Activated T-cell treated with anti-CD3 and anti-CD28 coated beads, Interleukin-2, amount 50 U/mL, for 72 hours (primary cell): ENCODE measurements at regions not wholly inside any gene's neighbourhood (a gene's known extent, or its start where the extent isn't known, plus 50 kb on each side); places are given as distances from the start of the nearest gene placed in this dataset.

Experiments
- ATAC-seq, 2 donors: fragments of 150-1000 bp; cut with Tn5 transposase; replicated peaks in 1 of 2; 2 replicates each; pipeline ENCODE4 v1.10.0; 2021; ENCODE audit warnings: moderate library complexity in 2 of 2, mild to moderate bottlenecking in 1 of 2
- DNase-seq, 2 donors: peaks; one replicate each; pipeline ENCODE4 v3.0.0; 2021 to 2022; ENCODE audit warnings: mixed read lengths in 1 of 2
- H3K27ac Mint-ChIP-seq: one replicate; pipeline ENCODE4 v1.8.0; 2022; ENCODE audit warnings: mild to moderate bottlenecking, moderate library complexity, mixed read lengths
- H3K27me3 Mint-ChIP-seq: one replicate; pipeline ENCODE4 v1.8.0; 2022; ENCODE audit warnings: low read depth, mixed read lengths
- H3K36me3 Mint-ChIP-seq, 2 donors: one replicate each; pipeline ENCODE4 v1.8.0; 2022; ENCODE audit warnings: mixed read lengths in 2 of 2, mild to moderate bottlenecking in 1 of 2; ENCODE audit not compliant: insufficient read depth in 2 of 2
- H3K4me1 Mint-ChIP-seq: one replicate; pipeline ENCODE4 v1.8.0; 2022; ENCODE audit warnings: low read depth, mixed read lengths
- H3K4me3 Mint-ChIP-seq, 2 donors: one replicate each; pipeline ENCODE4 v1.8.0; 2022; ENCODE audit warnings: mild to moderate bottlenecking in 2 of 2, mixed read lengths in 2 of 2, moderate library complexity in 2 of 2
- H3K9me3 Mint-ChIP-seq, 2 donors: one replicate each; pipeline ENCODE4 v1.8.0; 2022; ENCODE audit warnings: mixed read lengths in 2 of 2

DNA sequence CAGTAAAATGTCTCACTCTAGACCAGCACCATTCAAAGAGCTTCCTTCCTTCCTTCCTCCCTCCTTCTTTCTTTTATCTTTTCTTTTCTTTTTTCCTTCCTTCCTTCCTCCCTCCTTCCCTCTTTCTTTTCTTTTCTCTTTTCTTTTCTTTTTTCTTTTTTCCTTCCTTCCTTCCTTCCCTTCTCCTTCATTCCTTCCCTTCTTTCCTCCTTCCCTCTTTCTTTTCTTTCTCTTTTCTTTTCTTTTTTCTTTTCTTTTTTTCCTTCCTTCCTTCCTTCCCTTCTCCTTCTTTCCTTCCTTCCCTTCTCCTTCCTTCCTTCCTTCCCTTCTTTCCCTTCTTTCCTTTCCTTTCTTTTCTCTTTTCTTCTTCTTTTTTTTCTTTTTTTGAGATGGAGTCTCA is 985.1 kb downstream of the DSC3 start:
- H3K36me3 Mint-ChIP-seq, result peaks cover 0 to 1% of the 10 kb centered on the region in 2 donors
- H3K27me3 Mint-ChIP-seq, result no peaks in the 10 kb centered on the region
- no peak overlapping the region for H3K4me3 Mint-ChIP-seq
- DNase-seq (no peak), ATAC-seq (no peak)
- no peak overlapping the region for H3K27ac Mint-ChIP-seq
- no peaks in the 10 kb centered on the region for H3K4me1 Mint-ChIP-seq
- H3K9me3 Mint-ChIP-seq, result peaks cover 10 to 11% of the 10 kb centered on the region in 2 donors

DNA sequence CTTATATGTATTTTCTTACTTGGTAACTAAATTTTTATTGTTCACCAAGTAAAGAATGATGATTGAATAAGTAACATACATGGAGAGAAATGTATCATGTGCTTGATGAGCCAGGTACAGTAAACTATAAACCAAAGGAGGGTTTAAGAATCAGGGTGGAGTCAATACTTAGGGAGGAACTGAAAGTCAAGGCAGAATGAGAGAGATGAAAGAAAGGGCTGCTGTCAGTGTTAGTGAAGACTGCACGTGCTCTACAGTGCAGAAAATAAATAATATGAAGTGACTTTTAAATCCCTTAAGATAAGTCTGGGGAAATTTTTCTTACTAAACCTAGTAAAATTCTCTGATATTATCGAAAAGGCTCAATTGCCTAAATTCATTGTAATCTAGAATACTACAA is 986.0 kb downstream of the DSC3 start:
- no peak for DNase-seq
- Mint-ChIP-seq H3K27ac (no peak overlapping the region), H3K4me3 (no peak overlapping the region), H3K36me3 (peaks cover 0 to 1% of the 10 kb centered on the region in 2 donors), H3K4me1 (no peaks in the 10 kb centered on the region), H3K27me3 (no peaks in the 10 kb centered on the region), H3K9me3 (peaks cover 7 to 11% of the 10 kb centered on the region in 2 donors)
- no peak for ATAC-seq

DNA sequence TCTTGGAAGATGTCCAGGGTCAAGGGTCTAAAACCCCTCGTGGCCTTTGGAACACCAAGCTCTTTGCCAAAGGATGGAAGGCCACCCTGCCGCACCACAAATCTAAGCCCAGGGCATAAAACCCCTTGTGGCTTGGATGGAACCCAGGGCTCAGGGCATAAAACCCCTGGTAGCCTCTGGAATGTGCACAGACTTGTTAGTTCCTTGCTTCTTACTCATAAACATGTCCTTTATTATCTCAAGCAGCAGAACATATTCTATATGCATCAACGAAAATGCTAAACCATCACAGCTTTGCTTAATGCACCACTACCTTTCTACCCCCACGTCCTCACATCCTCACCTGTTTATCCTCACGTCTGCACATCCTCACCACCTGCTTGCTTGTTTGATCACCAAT is 998.0 kb downstream of the DSC3 start:
- H3K4me3 Mint-ChIP-seq, result no peak overlapping the region
- H3K27me3 Mint-ChIP-seq, result no peaks in the 10 kb centered on the region
- H3K4me1 Mint-ChIP-seq, result no peaks in the 10 kb centered on the region
- no peak for ATAC-seq
- H3K9me3 Mint-ChIP-seq, result peaks cover 2 to 4% of the 10 kb centered on the region in 2 donors
- no peak for DNase-seq
- H3K27ac Mint-ChIP-seq, result no peak overlapping the region
- H3K36me3 Mint-ChIP-seq, result no peaks in the 10 kb centered on the region

DNA sequence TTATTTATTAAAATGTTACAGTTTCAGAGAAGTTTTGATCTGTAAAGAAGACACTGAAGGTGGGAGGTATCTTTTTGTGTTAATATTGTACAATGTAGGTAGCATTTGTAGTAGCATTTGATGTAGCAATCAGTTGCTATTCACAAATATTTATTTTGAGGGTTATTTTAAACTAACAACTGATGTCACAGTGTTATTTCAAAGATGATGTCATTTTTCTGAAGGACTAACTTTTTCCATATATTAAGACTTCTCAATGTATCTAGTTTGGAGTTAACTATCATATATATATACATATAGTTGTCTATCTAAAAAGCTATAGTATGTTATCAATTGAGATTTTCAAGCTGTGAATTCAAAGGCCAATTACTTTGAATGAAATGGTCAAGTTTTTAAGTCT is 1003.3 kb downstream of the DSC3 start:
- Mint-ChIP-seq H3K36me3 (peaks cover 0 to 2% of the 10 kb centered on the region in 2 donors), H3K4me1 (no peaks in the 10 kb centered on the region), H3K27ac (no peak overlapping the region), H3K9me3 (peaks cover 4% of the 10 kb centered on the region in 2 donors), H3K4me3 (no peak overlapping the region), H3K27me3 (no peaks in the 10 kb centered on the region)
- no peak for ATAC-seq
- DNase-seq, result no peak

DNA sequence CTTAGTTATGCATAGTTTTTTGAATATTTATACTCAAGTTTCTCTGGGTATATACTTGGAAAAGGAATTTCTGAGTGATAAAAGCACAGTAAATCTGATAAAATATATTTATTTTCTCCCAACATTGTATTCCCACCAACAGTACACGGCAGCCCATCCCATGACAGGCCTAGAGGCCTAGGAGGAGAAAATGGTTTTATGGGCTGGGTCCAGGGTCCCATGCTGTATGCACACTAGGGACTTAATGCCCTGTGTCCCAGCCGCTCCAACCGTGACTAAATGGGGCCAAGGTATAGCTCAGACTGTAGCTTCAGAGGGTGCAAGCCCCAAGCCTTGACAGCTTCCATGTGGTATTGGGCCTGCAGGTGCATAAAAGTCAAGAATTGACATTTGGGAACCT is 1007.7 kb downstream of the DSC3 start:
- DNase-seq (no peak), ATAC-seq (no peak)
- Mint-ChIP-seq H3K27ac (no peak overlapping the region), H3K9me3 (peaks cover 2 to 6% of the 10 kb centered on the region in 2 donors), H3K4me3 (no peak overlapping the region), H3K4me1 (no peaks in the 10 kb centered on the region), H3K36me3 (peaks cover 2 to 4% of the 10 kb centered on the region in 2 donors), H3K27me3 (no peaks in the 10 kb centered on the region)

DNA sequence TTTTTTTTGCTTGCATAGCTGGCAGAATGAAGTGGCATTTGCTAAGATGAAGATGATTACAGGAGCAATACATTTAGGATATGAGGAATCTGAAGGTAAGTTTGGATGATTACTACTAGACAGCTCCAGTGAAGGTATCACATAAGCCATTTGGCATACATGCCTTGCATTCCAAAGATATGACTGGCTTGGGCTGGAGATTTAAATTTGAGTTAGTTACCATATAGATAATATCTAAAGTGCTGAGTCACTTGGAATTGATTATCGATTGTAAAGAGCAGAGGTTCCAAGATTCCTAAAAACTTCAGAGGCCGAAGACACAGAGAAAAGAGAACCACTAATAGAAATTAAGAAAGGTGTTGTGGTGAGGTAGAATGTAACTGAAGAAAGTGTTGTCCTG is 1026.4 kb downstream of the DSC3 start:
- Mint-ChIP-seq H3K27me3 (no peaks in the 10 kb centered on the region), H3K9me3 (peaks cover 4 to 10% of the 10 kb centered on the region in 2 donors), H3K4me1 (no peaks in the 10 kb centered on the region), H3K4me3 (no peak overlapping the region), H3K27ac (no peak overlapping the region), H3K36me3 (no peaks in the 10 kb centered on the region)
- ATAC-seq (no peak), DNase-seq (no peak)

DNA sequence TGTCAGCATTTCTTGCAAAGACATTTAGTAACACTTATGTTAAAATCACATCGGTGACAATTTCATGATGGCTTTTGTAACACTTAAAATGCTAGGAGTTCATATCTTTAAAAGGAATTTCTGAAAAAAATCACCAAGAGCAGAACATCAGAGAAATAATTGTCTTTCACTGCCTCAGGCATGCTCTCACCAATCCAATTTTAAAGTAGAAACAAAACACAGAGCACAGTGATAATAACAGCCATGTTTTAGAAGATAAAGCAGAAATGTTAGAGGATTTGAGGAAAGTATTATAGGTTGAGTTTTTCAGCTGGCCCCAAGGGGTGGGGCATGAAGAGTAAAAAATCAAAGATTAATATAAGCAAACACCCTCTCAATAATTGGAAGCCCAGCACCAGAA is 1037.6 kb downstream of the DSC3 start:
- H3K9me3 Mint-ChIP-seq, result peaks cover 2 to 6% of the 10 kb centered on the region in 2 donors
- no peak for ATAC-seq
- H3K4me1 Mint-ChIP-seq, result no peaks in the 10 kb centered on the region
- no peak overlapping the region for H3K4me3 Mint-ChIP-seq
- peaks cover 0 to 2% of the 10 kb centered on the region in 2 donors for H3K36me3 Mint-ChIP-seq
- DNase-seq, result no peak
- no peak overlapping the region for H3K27ac Mint-ChIP-seq
- H3K27me3 Mint-ChIP-seq, result no peaks in the 10 kb centered on the region

DNA sequence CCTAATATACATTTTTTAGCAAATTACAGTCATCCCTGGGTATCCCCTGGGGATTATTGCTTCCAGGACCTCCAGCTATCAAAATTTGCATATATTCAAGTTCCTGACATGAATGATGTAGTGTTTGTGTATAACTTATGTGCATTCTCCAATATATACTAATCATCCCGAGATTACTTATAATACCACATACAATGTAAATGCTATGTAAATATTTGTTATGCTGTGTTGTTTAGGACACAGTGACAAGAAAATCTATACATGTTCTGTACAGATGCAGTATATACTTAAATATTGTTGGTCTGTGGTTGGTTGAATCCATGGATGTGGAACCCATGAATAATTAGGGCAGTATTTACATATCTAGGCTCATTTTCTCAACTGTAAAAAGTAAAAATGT is 1060.3 kb downstream of the DSC3 start:
- no peak for ATAC-seq

DNA sequence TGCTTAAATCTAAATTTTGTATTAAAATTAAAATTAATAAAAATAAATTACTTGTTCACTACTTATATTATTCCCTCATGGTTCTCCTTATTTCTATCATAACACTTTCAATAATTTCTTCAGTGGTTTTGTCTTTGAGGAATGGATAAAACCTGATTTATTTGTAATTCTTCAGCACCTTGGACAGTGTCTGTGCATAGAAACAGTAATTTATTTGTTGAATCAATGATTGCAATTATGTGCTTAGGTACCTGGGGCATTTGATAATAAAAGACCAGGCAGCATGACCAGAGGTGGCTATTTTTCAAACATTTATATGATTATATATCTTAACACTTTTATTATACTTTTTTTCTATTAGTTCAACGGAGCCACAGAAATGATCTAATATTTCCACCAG is 1062.7 kb downstream of the DSC3 start:
- Mint-ChIP-seq H3K4me1 (no peaks in the 10 kb centered on the region), H3K27me3 (no peaks in the 10 kb centered on the region), H3K4me3 (no peak overlapping the region), H3K36me3 (no peaks in the 10 kb centered on the region), H3K9me3 (peaks cover 0 to 3% of the 10 kb centered on the region in 2 donors), H3K27ac (no peak overlapping the region)
- ATAC-seq, result no peak
- DNase-seq, result no peak

More for the DNA sequence above, 1060.3 kb downstream of the DSC3 start:
- peaks cover 0 to 4% of the 10 kb centered on the region in 2 donors for H3K9me3 Mint-ChIP-seq
- no peak overlapping the region for H3K27ac Mint-ChIP-seq
- H3K4me3 Mint-ChIP-seq, result no peak overlapping the region
- no peak for DNase-seq
- H3K27me3 Mint-ChIP-seq, result no peaks in the 10 kb centered on the region
- no peaks in the 10 kb centered on the region for H3K4me1 Mint-ChIP-seq
- no peaks in the 10 kb centered on the region for H3K36me3 Mint-ChIP-seq

DNA sequence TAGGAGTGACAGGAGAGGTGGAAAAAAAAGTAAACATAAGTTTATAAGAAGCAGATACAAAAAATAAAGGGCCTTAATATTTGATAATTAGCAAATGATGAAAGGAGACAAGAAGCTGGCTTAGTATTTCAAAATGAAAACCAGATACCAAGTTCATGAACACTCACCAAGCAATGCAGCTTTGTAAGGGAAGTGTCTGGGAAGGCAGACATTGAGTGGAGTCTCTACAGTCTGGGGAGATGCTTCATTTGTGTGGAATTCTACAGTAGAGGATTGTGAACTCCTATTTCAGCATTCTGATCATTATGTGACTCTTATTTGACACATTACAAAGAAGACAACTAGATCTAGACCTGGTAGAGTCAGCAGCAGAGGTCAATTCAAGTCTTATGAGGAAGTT is 1072.7 kb downstream of the DSC3 start:
- no peaks in the 10 kb centered on the region for H3K4me1 Mint-ChIP-seq
- no peak overlapping the region for H3K4me3 Mint-ChIP-seq
- H3K27me3 Mint-ChIP-seq, result no peaks in the 10 kb centered on the region
- ATAC-seq, result no peak
- DNase-seq, result no peak
- no peak overlapping the region for H3K27ac Mint-ChIP-seq
- peaks cover 5 to 8% of the 10 kb centered on the region in 2 donors for H3K9me3 Mint-ChIP-seq
- no peaks in the 10 kb centered on the region for H3K36me3 Mint-ChIP-seq

DNA sequence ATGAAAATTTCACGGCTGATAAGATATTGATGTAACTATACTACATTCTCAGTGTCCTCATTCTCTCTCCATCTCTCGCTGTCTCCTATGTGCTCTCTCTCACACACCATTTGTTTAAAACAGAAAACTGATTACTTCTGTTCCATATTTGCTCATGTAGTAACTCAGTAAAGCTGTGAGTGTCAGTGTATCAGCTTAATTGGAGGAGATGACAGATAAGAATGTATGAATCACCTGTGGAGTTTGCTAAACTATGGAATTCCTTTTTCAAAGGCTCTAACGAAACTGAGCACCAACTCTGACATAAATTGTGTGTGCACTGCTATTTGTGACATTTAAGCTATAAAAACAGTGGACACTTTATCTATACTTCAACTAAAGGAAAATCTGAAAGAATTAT is 1080.0 kb downstream of the DSC3 start:
- DNase-seq (no peak), ATAC-seq (no peak)
- no peaks in the 10 kb centered on the region for H3K36me3 Mint-ChIP-seq
- peaks cover 1 to 3% of the 10 kb centered on the region in 2 donors for H3K9me3 Mint-ChIP-seq
- no peaks in the 10 kb centered on the region for H3K4me1 Mint-ChIP-seq
- H3K4me3 Mint-ChIP-seq, result no peak overlapping the region
- no peaks in the 10 kb centered on the region for H3K27me3 Mint-ChIP-seq
- no peak overlapping the region for H3K27ac Mint-ChIP-seq

DNA sequence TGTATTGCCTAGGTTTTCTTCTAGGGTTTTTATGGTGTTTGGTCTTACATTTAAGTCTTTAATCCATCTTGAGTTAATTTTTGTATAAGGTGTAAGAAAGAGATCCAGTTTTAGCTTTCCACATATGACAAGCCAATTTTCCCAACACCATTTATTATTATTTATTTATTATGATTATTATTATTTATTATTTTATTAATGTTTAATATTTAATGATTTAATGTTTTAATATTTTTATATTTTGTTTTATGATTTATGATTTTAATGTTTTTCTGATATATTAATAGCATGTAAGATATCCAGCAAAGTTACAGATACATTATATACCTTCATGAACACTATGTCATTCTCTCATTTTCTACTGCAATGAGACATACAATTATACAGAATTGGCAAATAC is 1082.0 kb downstream of the DSC3 start:
- no peaks in the 10 kb centered on the region for H3K36me3 Mint-ChIP-seq
- no peak overlapping the region for H3K27ac Mint-ChIP-seq

DNA sequence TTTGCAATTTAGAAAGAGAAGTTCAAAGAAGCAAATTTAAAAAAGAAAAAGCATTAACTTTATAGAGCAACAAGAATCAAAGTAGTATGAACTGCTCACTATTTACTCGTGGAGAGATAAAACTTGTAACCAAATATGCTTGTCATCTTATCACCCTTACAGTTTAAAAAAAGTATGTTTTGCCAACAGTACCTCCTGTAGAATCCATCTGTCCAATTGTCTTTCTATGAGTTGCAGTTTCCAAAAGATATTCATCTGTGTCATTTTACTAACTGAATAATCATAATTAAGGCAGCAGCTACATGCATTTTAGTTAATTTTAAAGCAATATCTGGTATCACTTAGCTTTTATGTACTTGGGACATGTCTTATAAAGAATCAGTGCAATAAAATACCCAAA is 1112.3 kb downstream of the DSC3 start:
- DNase-seq, result no peak
- Mint-ChIP-seq H3K4me3 (no peak overlapping the region), H3K9me3 (peaks cover 14 to 15% of the 10 kb centered on the region in 2 donors), H3K27me3 (no peaks in the 10 kb centered on the region), H3K4me1 (no peaks in the 10 kb centered on the region), H3K36me3 (peaks cover 0 to 4% of the 10 kb centered on the region in 2 donors), H3K27ac (no peak overlapping the region)
- ATAC-seq, result no peak

More for the DNA sequence above, 1082.0 kb downstream of the DSC3 start:
- DNase-seq (no peak), ATAC-seq (no peak)
- Mint-ChIP-seq H3K4me3 (no peak overlapping the region), H3K4me1 (no peaks in the 10 kb centered on the region), H3K27me3 (no peaks in the 10 kb centered on the region), H3K9me3 (peaks cover 1 to 3% of the 10 kb centered on the region in 2 donors)

DNA sequence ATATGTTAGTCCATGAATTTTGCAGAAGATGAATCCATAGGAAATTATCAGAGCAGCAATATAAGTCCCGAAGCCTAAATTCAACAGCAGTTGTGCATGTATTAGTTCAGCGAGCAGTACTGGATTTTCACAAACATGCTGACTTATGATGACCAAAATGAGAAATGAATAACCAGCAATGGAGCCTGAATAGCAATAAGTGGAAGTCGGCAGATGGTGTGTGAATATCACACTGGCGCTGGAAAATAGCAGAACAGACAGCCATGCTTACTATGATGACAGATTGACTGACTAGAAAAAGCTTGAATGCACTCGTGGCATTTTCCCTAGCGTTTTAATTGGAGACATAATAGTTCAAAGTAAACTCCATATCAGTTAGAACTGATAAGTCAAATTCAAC is 1114.5 kb downstream of the DSC3 start:
- H3K36me3 Mint-ChIP-seq, result peaks cover 0 to 4% of the 10 kb centered on the region in 2 donors

More for the DNA sequence above, 1114.5 kb downstream of the DSC3 start:
- Mint-ChIP-seq H3K27me3 (no peaks in the 10 kb centered on the region), H3K9me3 (peaks cover 12 to 15% of the 10 kb centered on the region in 2 donors), H3K4me3 (no peak overlapping the region), H3K27ac (no peak overlapping the region), H3K4me1 (no peaks in the 10 kb centered on the region)
- DNase-seq (no peak), ATAC-seq (no peak)
